GM12874 (cell line): ENCODE measurements at regions not wholly inside any gene's neighbourhood (a gene's known extent, or its start where the extent isn't known, plus 50 kb on each side); places are given as distances from the start of the nearest gene placed in this dataset.

Experiments
- TF ChIP-seq, protein P1 (sequence below): IDR thresholded peaks from 2 replicates; pipeline ENCODE4 v1.5.1; 2011; ENCODE audit warnings: low read depth, mild to moderate bottlenecking, control low read depth, low read length, moderate library complexity; ENCODE audit not compliant: insufficient read depth

DNA sequence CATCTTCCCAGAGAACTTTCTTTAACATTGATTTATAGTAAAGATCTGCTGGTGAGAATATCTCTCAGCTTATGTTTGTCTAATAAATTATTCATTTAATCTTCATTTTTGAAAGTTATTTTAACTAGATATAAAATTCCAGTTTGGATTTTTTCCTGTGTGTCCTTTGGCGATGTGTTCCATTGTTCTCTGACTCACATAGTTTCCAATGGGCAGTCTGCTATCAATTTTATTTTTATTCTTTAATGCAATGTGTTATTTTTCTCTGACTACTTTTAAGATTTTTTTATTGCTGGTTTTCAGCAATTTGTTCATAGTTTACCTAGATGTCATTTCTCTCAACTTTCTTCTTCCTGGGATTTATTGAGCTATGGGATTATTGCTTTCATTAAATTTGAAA lies 325.2 kb upstream of the POGK start:
- TF ChIP-seq, protein P1, sequence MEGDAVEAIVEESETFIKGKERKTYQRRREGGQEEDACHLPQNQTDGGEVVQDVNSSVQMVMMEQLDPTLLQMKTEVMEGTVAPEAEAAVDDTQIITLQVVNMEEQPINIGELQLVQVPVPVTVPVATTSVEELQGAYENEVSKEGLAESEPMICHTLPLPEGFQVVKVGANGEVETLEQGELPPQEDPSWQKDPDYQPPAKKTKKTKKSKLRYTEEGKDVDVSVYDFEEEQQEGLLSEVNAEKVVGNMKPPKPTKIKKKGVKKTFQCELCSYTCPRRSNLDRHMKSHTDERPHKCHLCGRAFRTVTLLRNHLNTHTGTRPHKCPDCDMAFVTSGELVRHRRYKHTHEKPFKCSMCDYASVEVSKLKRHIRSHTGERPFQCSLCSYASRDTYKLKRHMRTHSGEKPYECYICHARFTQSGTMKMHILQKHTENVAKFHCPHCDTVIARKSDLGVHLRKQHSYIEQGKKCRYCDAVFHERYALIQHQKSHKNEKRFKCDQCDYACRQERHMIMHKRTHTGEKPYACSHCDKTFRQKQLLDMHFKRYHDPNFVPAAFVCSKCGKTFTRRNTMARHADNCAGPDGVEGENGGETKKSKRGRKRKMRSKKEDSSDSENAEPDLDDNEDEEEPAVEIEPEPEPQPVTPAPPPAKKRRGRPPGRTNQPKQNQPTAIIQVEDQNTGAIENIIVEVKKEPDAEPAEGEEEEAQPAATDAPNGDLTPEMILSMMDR = no peak

DNA sequence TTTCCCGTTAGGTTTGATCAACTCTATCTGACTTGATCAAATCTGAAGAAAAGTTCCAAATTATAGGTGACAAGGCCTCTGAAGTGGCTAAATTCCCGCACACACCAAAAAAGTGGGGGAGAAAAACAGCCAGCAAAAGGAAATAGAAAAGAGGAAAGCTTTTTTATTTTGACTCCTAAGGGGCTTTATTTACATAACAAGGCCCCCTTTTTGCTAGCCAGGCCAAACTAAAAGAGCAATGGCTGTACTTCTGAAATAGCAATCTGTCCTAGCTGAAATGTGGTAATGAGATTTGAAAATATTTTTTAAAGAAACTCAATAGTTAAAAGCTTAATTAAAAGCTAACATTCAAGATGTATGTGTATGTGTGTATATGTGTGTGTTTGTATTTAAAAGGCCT lies 311.5 kb upstream of the POGK start:
- TF ChIP-seq, protein P1 = no peak

GRCh38 chr1:166538646-166539045 lies 300.6 kb upstream of the POGK start:
- TF ChIP-seq, protein P1 = no peak

DNA sequence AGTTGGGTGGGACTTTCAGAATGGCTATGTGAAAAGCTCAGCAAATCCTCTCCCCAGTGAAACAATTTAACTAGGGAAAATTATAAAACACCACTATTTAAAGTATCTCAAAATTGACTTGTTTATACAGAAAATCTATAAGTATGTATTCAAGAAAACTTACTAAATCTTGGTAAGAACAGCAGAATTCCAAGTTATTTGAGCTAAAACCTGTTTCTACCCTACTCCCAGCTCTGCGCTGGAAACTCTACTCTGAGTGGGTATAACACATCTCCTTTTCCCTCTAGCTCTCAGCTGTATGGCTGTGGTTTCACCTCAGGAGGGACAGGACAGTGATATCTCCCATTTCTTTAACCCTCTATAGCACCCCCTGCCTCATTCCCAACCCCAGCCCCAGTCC lies 295.2 kb upstream of the POGK start:
- TF ChIP-seq, protein P1 = no peak

GRCh38 chr1:166544561-166544960 lies 294.7 kb upstream of the POGK start:
- TF ChIP-seq, protein P1 = no peak

DNA sequence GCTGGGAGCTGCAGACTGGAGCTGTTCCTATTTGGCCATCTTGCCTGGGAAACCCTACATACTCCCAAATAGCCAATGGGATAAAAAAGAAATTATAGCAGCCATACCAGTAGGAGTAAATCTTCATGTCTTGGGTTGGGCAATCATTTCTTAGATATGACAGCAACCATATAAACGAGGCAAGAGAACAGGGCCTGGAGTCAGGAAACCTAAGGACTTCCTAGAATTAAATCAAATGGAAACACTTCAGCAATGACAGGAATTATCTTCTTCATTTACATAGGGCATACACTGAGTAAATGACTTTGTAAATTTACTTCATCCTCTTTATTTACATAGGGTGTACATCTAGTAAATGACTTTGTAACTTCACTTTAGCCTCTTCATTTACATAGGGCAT lies 286.6 kb upstream of the POGK start:
- TF ChIP-seq, protein P1 = no peak

DNA sequence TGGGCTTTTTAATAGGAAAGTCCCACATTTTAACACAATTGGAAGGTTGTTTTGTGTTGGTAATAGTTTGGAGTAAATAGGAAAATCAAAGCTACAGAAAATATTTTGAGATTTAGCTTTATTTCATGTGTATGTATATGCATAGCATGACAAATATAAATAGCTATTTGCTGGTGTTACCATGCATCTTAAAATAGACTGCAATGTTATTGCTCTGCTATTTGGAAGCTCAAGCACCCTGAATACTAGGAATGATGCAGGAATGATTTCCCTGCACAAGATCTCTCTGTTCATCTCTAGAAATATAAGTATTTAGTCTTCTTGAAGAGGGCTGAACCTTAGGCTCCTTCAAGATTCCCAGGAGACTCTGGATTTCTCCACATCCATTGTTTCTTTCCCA lies 268.3 kb upstream of the POGK start:
- TF ChIP-seq, protein P1 = no peak

DNA sequence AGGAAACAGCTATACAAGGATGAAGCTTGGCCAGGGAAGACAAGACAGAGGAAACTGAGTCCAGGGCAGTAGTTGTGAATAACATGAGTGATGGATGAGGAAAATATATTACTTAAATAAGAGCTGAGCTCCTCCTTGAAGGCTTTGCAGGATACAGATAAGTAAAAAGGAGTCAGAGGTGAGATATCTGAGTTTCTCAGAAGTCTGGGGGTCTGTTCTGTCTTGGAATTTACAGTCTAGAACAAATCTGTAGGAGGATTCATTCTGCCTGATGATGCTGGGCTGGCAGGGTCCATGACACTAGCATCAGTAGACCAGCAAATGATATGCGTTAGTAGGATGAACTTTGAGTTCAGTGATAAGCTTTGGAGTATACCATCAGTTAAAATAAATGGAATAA lies 266.1 kb upstream of the POGK start:
- TF ChIP-seq, protein P1 = no peak
